C4-2B (cell line): ENCODE measurements at regions not wholly inside any gene's neighbourhood (a gene's known extent, or its start where the extent isn't known, plus 50 kb on each side); places are given as distances from the start of the nearest gene placed in this dataset.
"Not testable (repeated sequence)": the region's sequence is repeated elsewhere in the genome, so short reads cannot be mapped to it uniquely, and the experiment has no call there.

Experiments
- H3K27ac ChIP-seq: fragments of 450-650 bp; 2 replicates; pipeline ENCODE4 v1.5.1; 2017
- CTCF ChIP-seq: fragments of 450-650 bp; conservative IDR thresholded peaks from 2 replicates; pipeline ENCODE4 v1.5.1; 2017; ENCODE audit warnings: mild to moderate bottlenecking
- ZFX ChIP-seq: fragments of 450-650 bp; IDR thresholded peaks from 2 replicates; pipeline ENCODE4 v1.6.1; 2017

GRCh38 chr10:62699148-62699547 lies 105.4 kb upstream of the ADO start:
- no peak overlapping the region for H3K27ac ChIP-seq
- TF ChIP-seq ZFX = no peak
- no peak for TF ChIP-seq CTCF

- H3K27ac ChIP-seq = not testable (repeated sequence)
Measured at GRCh38 chr10:62704121-62704520, 100.4 kb upstream of the ADO start.

- H3K27ac ChIP-seq = no peak overlapping the region
- TF ChIP-seq CTCF = no peak
- no peak for TF ChIP-seq ZFX
Measured at GRCh38 chr10:62705789-62706188, 98.7 kb upstream of the ADO start.

- no peak overlapping the region for H3K27ac ChIP-seq
- no peak for TF ChIP-seq CTCF
- no peak for TF ChIP-seq ZFX
Measured at GRCh38 chr10:62707810-62708209, 96.7 kb upstream of the ADO start.

GRCh38 chr10:62708569-62708968 lies 96.0 kb upstream of the ADO start:
- no peak for TF ChIP-seq ZFX
- TF ChIP-seq CTCF = no peak
- no peak overlapping the region for H3K27ac ChIP-seq

GRCh38 chr10:62709200-62709599 lies 95.3 kb upstream of the ADO start:
- no peak overlapping the region for H3K27ac ChIP-seq

GRCh38 chr10:62710182-62710581 lies 94.3 kb upstream of the ADO start:
- no peak for TF ChIP-seq ZFX
- TF ChIP-seq CTCF = no peak
- no peak overlapping the region for H3K27ac ChIP-seq

More at GRCh38 chr10:62709200-62709599, 95.3 kb upstream of the ADO start:
- TF ChIP-seq ZFX (no peak), CTCF (no peak)

GRCh38 chr10:62715383-62715782 lies 89.1 kb upstream of the ADO start:
- no peak for TF ChIP-seq CTCF
- no peak for TF ChIP-seq ZFX
- H3K27ac ChIP-seq = no peak overlapping the region
